ENCODE measurements at regions not wholly inside any gene's neighbourhood (a gene's known extent, or its start where the extent isn't known, plus 50 kb on each side); places are given as distances from the start of the nearest gene placed in this dataset.

GRCh38 chr6:26205161-26205624 is 118.0 kb downstream of the HFE start:
- 2% methylated on average over 18 of the region's 18 CpGs for WGBS
- peak overlapping the region; percentile 45 to 88 (median 85) for H3K4me3 ChIP-seq (ENCODE audit: low read depth in 1 of 3, low read length in 3 of 3)
- H3K27ac ChIP-seq (ENCODE audit: low read depth in 1 of 2, low read length in 2 of 2): peak overlapping the region; percentile 90
- DNase-seq (ENCODE audit: low spot score): peak; percentile 73
- H3K27me3 ChIP-seq (ENCODE audit: control insufficient read depth in 4 of 4, insufficient read depth in 4 of 4, low read length in 3 of 4): no peaks in the 10 kb centered on the region
- no peaks in the 10 kb centered on the region for H3K36me3 ChIP-seq (ENCODE audit: control insufficient read depth in 4 of 4, insufficient read depth in 3 of 4, low read depth in 1 of 4, low read length in 3 of 4)
- TF ChIP-seq SP1 (IDR thresholded peaks at IDR 0.05) (peak; percentile 9), FOXA1 (IDR thresholded peaks at IDR 0.05) (no peak), RAD21 (IDR thresholded peaks at IDR 0.05) (peak in 1 of 2 donors; percentile 13), YY1 (IDR thresholded peaks at IDR 0.05) (peak; percentile 97)
- H3K9me3 ChIP-seq (ENCODE audit: control insufficient read depth in 4 of 4, low read length in 3 of 4): no peaks in the 10 kb centered on the region
- H3K9ac ChIP-seq (ENCODE audit: low read depth in 1 of 2, low read length in 2 of 2): peak overlapping the region; percentile 38 to 92
- H3K4me1 ChIP-seq (ENCODE audit: control insufficient read depth in 4 of 4, insufficient read depth in 4 of 4, low read length in 3 of 4): peaks cover 2 to 16% (median 6%) of the 10 kb centered on the region in 4 donors

GRCh38 chr6:26205625-26206574 is 118.7 kb downstream of the HFE start:
- no peak for TF ChIP-seq HNF4G (IDR thresholded peaks at IDR 0.05)
- TF ChIP-seq MAX (IDR thresholded peaks at IDR 0.05): no peak
- no peak for TF ChIP-seq JUND (IDR thresholded peaks at IDR 0.05)
- no peak for TF ChIP-seq EGR1 (IDR thresholded peaks at IDR 0.05; ENCODE audit: low read depth in 2 of 2)
- no peak for TF ChIP-seq CTCF (IDR thresholded peaks at IDR 0.05; ENCODE audit: low read depth, low read length, missing input control)
- TF ChIP-seq ZBTB33 (IDR thresholded peaks at IDR 0.05): no peak
- TF ChIP-seq SP1 (IDR thresholded peaks at IDR 0.05): peak; percentile 0
- no peak for TF ChIP-seq RAD21 (IDR thresholded peaks at IDR 0.05)
- Histone ChIP-seq H3K9me3 (ENCODE audit: control insufficient read depth in 4 of 4, low read length in 3 of 4) (no peaks in the 10 kb centered on the region), H3K9ac (ENCODE audit: low read depth in 1 of 2, low read length in 2 of 2) (peak overlapping the region; percentile 38 to 92), H3K36me3 (ENCODE audit: control insufficient read depth in 4 of 4, insufficient read depth in 3 of 4, low read depth in 1 of 4, low read length in 3 of 4) (no peaks in the 10 kb centered on the region), H3K4me3 (ENCODE audit: low read depth in 1 of 3, low read length in 3 of 3) (peak overlapping the region; percentile 45 to 88 (median 85)), H3K27ac (ENCODE audit: low read depth in 1 of 2, low read length in 2 of 2) (peak overlapping the region; percentile 90), H3K4me1 (ENCODE audit: control insufficient read depth in 4 of 4, insufficient read depth in 4 of 4, low read length in 3 of 4) (peaks cover 2 to 14% (median 6%) of the 10 kb centered on the region in 4 donors), H3K27me3 (ENCODE audit: control insufficient read depth in 4 of 4, insufficient read depth in 4 of 4, low read length in 3 of 4) (no peaks in the 10 kb centered on the region)
- no peak for DNase-seq (ENCODE audit: low spot score)
- 10% methylated on average over 18 of the region's 18 CpGs for WGBS

Measured in liver (tissue), 8 donors.